ENCODE measurements at regions not wholly inside any gene's neighbourhood (a gene's known extent, or its start where the extent isn't known, plus 50 kb on each side); places are given as distances from the start of the nearest gene placed in this dataset.
A peak's percentile ranks its signal among the peaks of the same experiment; 100 is the strongest.

- Histone ChIP-seq H2BK5ac (ENCODE audit: low read depth, low read length, poor library complexity, severe bottlenecking) (no peak overlapping the region), H2AFZ (ENCODE audit: low read depth, low read length) (no peak overlapping the region), H2BK15ac (ENCODE audit: low read depth, poor library complexity, severe bottlenecking) (no peak overlapping the region), H2BK120ac (ENCODE audit: low read depth, low read length) (no peak overlapping the region), H2AK5ac (ENCODE audit: low read length, severe bottlenecking) (no peak overlapping the region), H3K9me3 (ENCODE audit: control insufficient read depth, low read length) (no peaks in the 10 kb centered on the region), H3K4me2 (ENCODE audit: low read length, poor library complexity, severe bottlenecking) (no peak overlapping the region), H3K4me1 (ENCODE audit: control insufficient read depth, insufficient read depth, low read depth, low read length) (peaks cover 8% of the 10 kb centered on the region), H3K27me3 (ENCODE audit: control insufficient read depth in 1 of 2, insufficient read depth in 1 of 2, low read length in 2 of 2) (peaks cover 0 to 17% of the 10 kb centered on the region in 2 experiments), H4K91ac (ENCODE audit: low read length) (no peak overlapping the region), H3K4me3 (ENCODE audit: insufficient read depth in 1 of 2, low read depth in 1 of 2, low read length in 2 of 2) (no peak overlapping the region), H3K9ac (ENCODE audit: low read length) (no peak overlapping the region), H2BK12ac (ENCODE audit: low read length in 2 of 2) (no peak overlapping the region), H3K27ac (ENCODE audit: low read length, poor library complexity, severe bottlenecking) (no peak overlapping the region), H3K14ac (ENCODE audit: low read length in 2 of 2) (no peak overlapping the region), H4K8ac (ENCODE audit: low read length) (no peak overlapping the region), H3K23ac (ENCODE audit: low read length in 2 of 2) (no peak overlapping the region), H3K4ac (ENCODE audit: low read depth in 1 of 2, low read length in 2 of 2) (no peak overlapping the region), H3K18ac (ENCODE audit: low read depth in 1 of 2, low read length in 2 of 2) (no peak overlapping the region), H3K79me1 (replicated peaks; ENCODE audit: low read length, poor library complexity, severe bottlenecking) (no peaks in the 10 kb centered on the region), H3K36me3 (ENCODE audit: control insufficient read depth in 1 of 2, insufficient read depth in 2 of 2, low read depth in 1 of 2, low read length in 2 of 2) (no peaks in the 10 kb centered on the region)
- DNase-seq, result no peak
- 67% methylated on average over 8 of the region's 8 CpGs for WGBS
These were observed 265.1 kb upstream of the SIX2 start for GRCh38 chr2:45274250-45274926.

- Histone ChIP-seq H2BK120ac (ENCODE audit: low read depth, low read length) (no peak overlapping the region), H3K79me1 (replicated peaks; ENCODE audit: low read length, poor library complexity, severe bottlenecking) (no peaks in the 10 kb centered on the region), H3K27me3 (ENCODE audit: control insufficient read depth in 1 of 2, insufficient read depth in 1 of 2, low read length in 2 of 2) (peaks cover 0 to 22% of the 10 kb centered on the region in 2 experiments), H3K9ac (ENCODE audit: low read length) (no peak overlapping the region), H3K36me3 (ENCODE audit: control insufficient read depth in 1 of 2, insufficient read depth in 2 of 2, low read depth in 1 of 2, low read length in 2 of 2) (no peaks in the 10 kb centered on the region), H3K4ac (ENCODE audit: low read depth in 1 of 2, low read length in 2 of 2) (no peak overlapping the region), H3K4me1 (ENCODE audit: control insufficient read depth, insufficient read depth, low read depth, low read length) (peaks cover 6% of the 10 kb centered on the region), H3K14ac (ENCODE audit: low read length in 2 of 2) (no peak overlapping the region), H3K9me3 (ENCODE audit: control insufficient read depth, low read length) (no peaks in the 10 kb centered on the region), H3K4me2 (ENCODE audit: low read length, poor library complexity, severe bottlenecking) (no peak overlapping the region), H2BK15ac (ENCODE audit: low read depth, poor library complexity, severe bottlenecking) (no peak overlapping the region), H4K91ac (ENCODE audit: low read length) (no peak overlapping the region), H2BK5ac (ENCODE audit: low read depth, low read length, poor library complexity, severe bottlenecking) (no peak overlapping the region), H3K27ac (ENCODE audit: low read length, poor library complexity, severe bottlenecking) (no peak overlapping the region), H3K23ac (ENCODE audit: low read length in 2 of 2) (no peak overlapping the region), H4K8ac (ENCODE audit: low read length) (no peak overlapping the region), H3K4me3 (ENCODE audit: insufficient read depth in 1 of 2, low read depth in 1 of 2, low read length in 2 of 2) (no peak overlapping the region), H2AFZ (ENCODE audit: low read depth, low read length) (no peak overlapping the region), H3K18ac (ENCODE audit: low read depth in 1 of 2, low read length in 2 of 2) (no peak overlapping the region), H2AK5ac (ENCODE audit: low read length, severe bottlenecking) (no peak overlapping the region), H2BK12ac (ENCODE audit: low read length in 2 of 2) (no peak overlapping the region)
- WGBS, result 81% methylated on average over 3 of the region's 3 CpGs
- no peak for DNase-seq
These were observed 264.4 kb upstream of the SIX2 start for GRCh38 chr2:45273412-45274249.

GRCh38 chr2:45272549-45273265, 263.5 kb upstream of the SIX2 start:
- H2BK5ac ChIP-seq (ENCODE audit: low read depth, low read length, poor library complexity, severe bottlenecking), result no peak overlapping the region
- H3K4me1 ChIP-seq (ENCODE audit: control insufficient read depth, insufficient read depth, low read depth, low read length), result peaks cover 6% of the 10 kb centered on the region
- no peak overlapping the region for H3K4ac ChIP-seq (ENCODE audit: low read depth in 1 of 2, low read length in 2 of 2)
- no peak overlapping the region for H3K4me2 ChIP-seq (ENCODE audit: low read length, poor library complexity, severe bottlenecking)
- no peak overlapping the region for H2BK15ac ChIP-seq (ENCODE audit: low read depth, poor library complexity, severe bottlenecking)
- peak overlapping the region in 1 of 2 experiments; percentile 71 for H3K23ac ChIP-seq (ENCODE audit: low read length in 2 of 2)
- no peak overlapping the region for H3K14ac ChIP-seq (ENCODE audit: low read length in 2 of 2)
- H2AK5ac ChIP-seq (ENCODE audit: low read length, severe bottlenecking), result no peak overlapping the region
- H3K4me3 ChIP-seq (ENCODE audit: insufficient read depth in 1 of 2, low read depth in 1 of 2, low read length in 2 of 2), result no peak overlapping the region
- no peak overlapping the region for H2BK120ac ChIP-seq (ENCODE audit: low read depth, low read length)
- H4K91ac ChIP-seq (ENCODE audit: low read length), result no peak overlapping the region
- peaks cover 0 to 22% of the 10 kb centered on the region in 2 experiments for H3K27me3 ChIP-seq (ENCODE audit: control insufficient read depth in 1 of 2, insufficient read depth in 1 of 2, low read length in 2 of 2)
- no peak for DNase-seq
- H3K9ac ChIP-seq (ENCODE audit: low read length), result no peak overlapping the region
- no peaks in the 10 kb centered on the region for H3K36me3 ChIP-seq (ENCODE audit: control insufficient read depth in 1 of 2, insufficient read depth in 2 of 2, low read depth in 1 of 2, low read length in 2 of 2)
- no peak overlapping the region for H4K8ac ChIP-seq (ENCODE audit: low read length)
- no peak overlapping the region for H3K27ac ChIP-seq (ENCODE audit: low read length, poor library complexity, severe bottlenecking)
- 100% methylated on average over 1 of the region's 2 CpGs for WGBS
- H3K18ac ChIP-seq (ENCODE audit: low read depth in 1 of 2, low read length in 2 of 2), result no peak overlapping the region
- H2BK12ac ChIP-seq (ENCODE audit: low read length in 2 of 2), result no peak overlapping the region
- H3K9me3 ChIP-seq (ENCODE audit: control insufficient read depth, low read length), result no peaks in the 10 kb centered on the region
- no peak overlapping the region for H2AFZ ChIP-seq (ENCODE audit: low read depth, low read length)
- no peaks in the 10 kb centered on the region for H3K79me1 ChIP-seq (replicated peaks; ENCODE audit: low read length, poor library complexity, severe bottlenecking)
